ENCODE measurements at regions not wholly inside any gene's neighbourhood (a gene's known extent, or its start where the extent isn't known, plus 50 kb on each side); places are given as distances from the start of the nearest gene placed in this dataset.

DNA sequence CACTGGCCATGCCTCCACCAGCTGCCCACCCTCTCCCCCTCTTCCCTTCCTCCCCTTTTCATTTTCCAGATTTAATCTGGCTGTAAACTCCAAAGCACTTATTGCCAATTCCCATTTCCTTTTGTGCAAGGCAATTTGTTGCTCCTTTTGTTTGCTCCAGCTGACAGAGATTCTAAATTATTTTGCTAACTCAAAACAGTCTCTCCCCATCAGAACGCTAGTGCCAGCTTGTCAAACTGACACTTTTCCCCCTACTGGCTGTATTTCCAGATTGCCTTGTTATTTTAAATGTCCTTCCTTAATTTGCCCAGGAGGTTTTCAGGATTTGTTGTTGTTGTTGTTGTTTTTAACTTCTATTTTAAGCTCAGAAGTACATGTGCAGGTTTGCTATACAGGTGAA, 57.0 kb upstream of the PAK1 start:
- no peak for DNase-seq (ENCODE audit: low spot score)

DNA sequence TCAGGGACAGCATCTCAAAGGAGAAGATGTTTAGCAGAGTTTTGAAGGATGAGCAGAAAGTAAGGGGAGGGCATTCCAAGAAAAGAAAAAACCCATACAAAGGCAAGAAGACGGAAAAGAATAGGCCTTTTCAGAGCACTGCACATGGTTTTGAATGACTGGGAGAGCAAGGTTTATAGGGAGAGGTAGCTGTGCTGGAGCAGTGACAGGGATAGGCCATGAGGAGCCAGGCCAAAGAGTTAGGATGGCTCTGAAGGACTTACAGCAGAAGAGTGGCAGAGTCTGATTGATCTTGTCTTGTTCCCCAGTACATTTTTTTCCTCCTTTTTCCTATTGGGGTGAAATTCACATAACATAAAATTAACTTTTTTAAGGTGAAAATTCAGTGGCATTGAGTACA, 55.8 kb upstream of the PAK1 start:
- no peak for DNase-seq (ENCODE audit: low spot score)

DNA sequence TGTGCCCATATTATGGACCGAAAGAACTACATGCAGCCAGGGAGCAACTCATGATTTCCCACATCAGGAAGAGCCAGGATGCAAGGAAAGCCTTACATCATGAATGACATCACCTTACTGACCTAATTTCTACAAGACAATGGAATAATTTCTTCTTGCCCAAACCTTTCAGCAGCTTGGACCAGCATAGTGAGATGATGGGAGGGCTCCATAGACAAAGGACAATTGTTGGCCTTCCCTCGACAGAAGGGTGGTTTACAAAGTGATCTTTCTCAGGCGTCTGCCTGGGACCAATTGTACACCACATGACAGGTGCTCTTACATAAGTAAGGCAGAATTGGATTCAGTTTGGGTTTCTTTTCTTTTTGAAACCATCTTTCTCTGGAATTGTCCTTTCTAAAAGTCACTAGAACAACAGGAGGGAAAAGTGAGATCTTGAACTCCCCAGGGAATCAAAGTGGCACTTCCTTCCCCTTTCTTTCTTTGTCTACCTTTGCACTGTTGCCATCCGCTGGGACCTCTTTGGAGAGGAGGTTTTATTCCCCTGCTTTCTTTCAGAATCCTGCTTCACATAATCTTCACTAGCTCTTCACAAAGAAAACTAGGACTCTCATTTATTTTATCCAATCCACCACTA, 51.7 kb upstream of the PAK1 start:
- DNase-seq (ENCODE audit: low spot score) = peak; percentile 26

DNA sequence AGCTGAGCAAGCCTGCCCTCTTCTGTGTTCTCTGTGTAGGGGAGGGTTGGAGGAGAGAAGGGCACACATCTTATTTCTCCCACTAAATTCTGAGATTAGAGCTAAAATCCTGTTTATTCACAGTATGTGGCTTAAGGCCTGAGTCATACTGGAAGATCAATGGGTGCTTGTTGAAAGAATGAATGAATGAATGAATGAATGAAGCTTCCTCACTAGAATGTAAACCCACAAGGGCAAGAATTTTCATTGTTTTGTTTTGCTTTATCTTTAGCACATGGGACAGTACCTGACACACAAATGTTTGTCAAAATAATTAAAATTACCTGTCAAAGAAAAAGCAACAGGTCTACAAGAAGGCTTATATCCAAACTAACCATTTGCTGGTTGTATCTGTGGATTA, 50.6 kb upstream of the PAK1 start:
- no peak for DNase-seq (ENCODE audit: low spot score)

GRCh38 chr11:77523712-77524111, 49.8 kb upstream of the PAK1 start:
- DNase-seq (ENCODE audit: low spot score) = no peak
